ENCODE measurements at regions not wholly inside any gene's neighbourhood (a gene's known extent, or its start where the extent isn't known, plus 50 kb on each side); places are given as distances from the start of the nearest gene placed in this dataset.

DNA sequence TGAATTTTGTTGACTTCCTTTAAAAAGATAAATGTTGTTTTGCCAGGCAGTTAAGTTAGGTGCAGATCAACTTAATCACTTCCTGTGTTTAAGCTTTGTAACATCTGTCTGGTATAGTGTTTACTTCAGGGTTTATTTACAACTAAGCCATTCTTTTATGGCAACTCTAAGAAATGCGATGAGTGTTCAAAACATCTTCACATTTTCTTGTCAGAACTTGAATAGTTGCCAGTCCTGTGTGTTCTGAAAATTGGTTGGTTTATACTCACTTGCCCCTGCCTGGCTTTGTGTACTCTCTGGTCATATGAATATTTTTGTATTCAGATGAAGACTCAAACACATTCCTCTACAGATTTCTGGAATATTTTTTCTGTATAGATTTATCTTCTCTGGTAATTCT is 327.2 kb downstream of the MDFIC start:
- no peak for TF ChIP-seq EZH2 (IDR thresholded peaks at IDR 0.05)
- TF ChIP-seq, protein P1, sequence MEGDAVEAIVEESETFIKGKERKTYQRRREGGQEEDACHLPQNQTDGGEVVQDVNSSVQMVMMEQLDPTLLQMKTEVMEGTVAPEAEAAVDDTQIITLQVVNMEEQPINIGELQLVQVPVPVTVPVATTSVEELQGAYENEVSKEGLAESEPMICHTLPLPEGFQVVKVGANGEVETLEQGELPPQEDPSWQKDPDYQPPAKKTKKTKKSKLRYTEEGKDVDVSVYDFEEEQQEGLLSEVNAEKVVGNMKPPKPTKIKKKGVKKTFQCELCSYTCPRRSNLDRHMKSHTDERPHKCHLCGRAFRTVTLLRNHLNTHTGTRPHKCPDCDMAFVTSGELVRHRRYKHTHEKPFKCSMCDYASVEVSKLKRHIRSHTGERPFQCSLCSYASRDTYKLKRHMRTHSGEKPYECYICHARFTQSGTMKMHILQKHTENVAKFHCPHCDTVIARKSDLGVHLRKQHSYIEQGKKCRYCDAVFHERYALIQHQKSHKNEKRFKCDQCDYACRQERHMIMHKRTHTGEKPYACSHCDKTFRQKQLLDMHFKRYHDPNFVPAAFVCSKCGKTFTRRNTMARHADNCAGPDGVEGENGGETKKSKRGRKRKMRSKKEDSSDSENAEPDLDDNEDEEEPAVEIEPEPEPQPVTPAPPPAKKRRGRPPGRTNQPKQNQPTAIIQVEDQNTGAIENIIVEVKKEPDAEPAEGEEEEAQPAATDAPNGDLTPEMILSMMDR (IDR thresholded peaks at IDR 0.05), result no peak
